ENCODE measurements at regions not wholly inside any gene's neighbourhood (a gene's known extent, or its start where the extent isn't known, plus 50 kb on each side); places are given as distances from the start of the nearest gene placed in this dataset.

- no peak for DNase-seq (ENCODE audit: low spot score)
- Mint-ChIP-seq H3K27ac (no peak overlapping the region), H3K36me3 (ENCODE audit: low read depth) (no peaks in the 10 kb centered on the region), H3K4me1 (ENCODE audit: low read depth) (no peaks in the 10 kb centered on the region), H3K27me3 (ENCODE audit: low read depth) (peaks cover 1% of the 10 kb centered on the region), H3K4me3 (ENCODE audit: low read depth) (no peak overlapping the region), H3K9me3 (no peaks in the 10 kb centered on the region)
- intact Hi-C loops (cut with micrococcal nuclease) = no loop called here
Observed at GRCh38 chr18:44541781-44542180, 138.9 kb upstream of the SETBP1 start.

DNA sequence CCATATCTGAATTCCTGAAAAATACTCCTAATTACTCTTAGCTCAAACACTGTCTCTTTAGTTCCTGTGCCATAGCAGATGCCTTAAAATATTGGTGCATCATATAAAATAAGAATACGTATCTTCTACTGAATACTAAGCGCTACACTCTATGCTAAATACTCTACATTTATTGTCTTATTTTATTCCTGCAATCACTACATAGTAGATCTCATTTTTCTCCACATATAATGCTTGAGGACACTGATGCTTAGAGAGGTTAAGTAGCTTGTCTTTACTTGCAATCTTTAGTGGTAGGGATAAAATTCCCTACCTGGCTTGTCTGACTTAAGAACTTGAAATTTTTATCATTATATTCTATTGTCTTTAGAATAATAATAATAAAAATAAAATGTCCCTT, 137.3 kb upstream of the SETBP1 start:
- Mint-ChIP-seq H3K9me3 (no peaks in the 10 kb centered on the region), H3K27ac (no peak overlapping the region), H3K4me1 (ENCODE audit: low read depth) (no peaks in the 10 kb centered on the region), H3K36me3 (ENCODE audit: low read depth) (no peaks in the 10 kb centered on the region), H3K27me3 (ENCODE audit: low read depth) (peaks cover 1% of the 10 kb centered on the region), H3K4me3 (ENCODE audit: low read depth) (no peak overlapping the region)
- intact Hi-C loops (cut with micrococcal nuclease) = no loop called here
- no peak for DNase-seq (ENCODE audit: low spot score)

- no peak for DNase-seq (ENCODE audit: low spot score)
- Mint-ChIP-seq H3K27me3 (ENCODE audit: low read depth) (no peaks in the 10 kb centered on the region), H3K36me3 (ENCODE audit: low read depth) (no peaks in the 10 kb centered on the region), H3K4me1 (ENCODE audit: low read depth) (no peaks in the 10 kb centered on the region), H3K9me3 (no peaks in the 10 kb centered on the region), H3K27ac (no peak overlapping the region), H3K4me3 (ENCODE audit: low read depth) (no peak overlapping the region)
- intact Hi-C loops (cut with micrococcal nuclease) = loop anchor here (5.0 kb wide), 1 partner anchor 183 kb away; no protein-coding TSS in a partner anchor
Observed at GRCh38 chr18:44545359-44545985, 135.2 kb upstream of the SETBP1 start.

DNA sequence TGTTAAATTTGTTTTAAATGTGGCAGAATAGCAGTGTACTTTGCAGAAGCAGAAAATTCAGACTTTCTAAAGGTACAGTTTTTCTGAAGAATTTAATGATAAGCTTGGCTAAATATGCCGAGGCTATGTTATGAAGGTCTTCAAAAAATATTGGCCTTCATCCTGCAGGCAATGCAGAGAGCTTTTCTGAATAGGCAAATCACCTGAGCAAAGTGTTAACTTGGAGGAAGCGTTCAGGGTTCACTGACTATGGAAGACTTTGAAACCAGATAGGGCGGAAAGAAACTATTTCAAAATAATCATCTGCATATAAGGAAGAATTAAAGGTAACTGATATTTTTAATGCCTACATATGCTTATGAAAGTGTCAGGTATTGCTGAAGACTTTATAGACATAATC, 133.7 kb upstream of the SETBP1 start:
- H3K4me1 Mint-ChIP-seq (ENCODE audit: low read depth) = no peaks in the 10 kb centered on the region
- H3K27ac Mint-ChIP-seq = no peak overlapping the region
- no peaks in the 10 kb centered on the region for H3K27me3 Mint-ChIP-seq (ENCODE audit: low read depth)
- intact Hi-C loops (cut with micrococcal nuclease) = loop anchor here (5.0 kb wide), 1 partner anchor 185 kb away; no protein-coding TSS in a partner anchor
- no peaks in the 10 kb centered on the region for H3K9me3 Mint-ChIP-seq
- no peak for DNase-seq (ENCODE audit: low spot score)
- H3K4me3 Mint-ChIP-seq (ENCODE audit: low read depth) = no peak overlapping the region
- H3K36me3 Mint-ChIP-seq (ENCODE audit: low read depth) = no peaks in the 10 kb centered on the region

GRCh38 chr18:44548291-44549221, 132.1 kb upstream of the SETBP1 start:
- no peak for DNase-seq (ENCODE audit: low spot score)
- H3K36me3 Mint-ChIP-seq (ENCODE audit: low read depth) = no peaks in the 10 kb centered on the region
- no peaks in the 10 kb centered on the region for H3K9me3 Mint-ChIP-seq
- no peak overlapping the region for H3K27ac Mint-ChIP-seq
- no peak overlapping the region for H3K4me3 Mint-ChIP-seq (ENCODE audit: low read depth)
- H3K27me3 Mint-ChIP-seq (ENCODE audit: low read depth) = no peaks in the 10 kb centered on the region
- no peaks in the 10 kb centered on the region for H3K4me1 Mint-ChIP-seq (ENCODE audit: low read depth)
- intact Hi-C loops (cut with micrococcal nuclease) = loop anchor here (5.0 kb wide), 1 partner anchor 186 kb away; no protein-coding TSS in a partner anchor

DNA sequence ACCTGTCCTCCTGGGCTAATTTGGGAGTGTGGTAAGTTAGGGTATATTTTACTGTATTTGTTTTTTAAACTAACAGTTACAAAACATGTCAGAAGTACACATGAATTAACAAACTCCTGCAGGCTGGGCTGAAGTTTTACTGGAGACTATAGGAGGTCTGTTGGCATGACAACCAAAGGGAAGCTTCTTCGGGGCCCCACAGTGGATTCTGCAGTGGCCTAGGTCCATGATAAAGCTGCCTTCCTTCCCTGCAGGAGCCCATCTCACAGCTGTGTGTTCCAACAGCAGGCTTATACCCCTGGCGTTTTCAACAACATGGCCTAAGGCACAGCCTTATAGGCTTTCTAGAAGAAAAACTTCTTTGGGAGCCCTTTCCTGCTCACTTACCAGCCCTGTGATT, 128.0 kb upstream of the SETBP1 start:
- intact Hi-C loops (cut with micrococcal nuclease) = no loop called here
- no peak overlapping the region for H3K4me3 Mint-ChIP-seq (ENCODE audit: low read depth)
- DNase-seq (ENCODE audit: low spot score) = no peak
- H3K9me3 Mint-ChIP-seq = no peaks in the 10 kb centered on the region
- no peak overlapping the region for H3K27ac Mint-ChIP-seq
- no peaks in the 10 kb centered on the region for H3K4me1 Mint-ChIP-seq (ENCODE audit: low read depth)
- H3K27me3 Mint-ChIP-seq (ENCODE audit: low read depth) = no peaks in the 10 kb centered on the region
- H3K36me3 Mint-ChIP-seq (ENCODE audit: low read depth) = no peaks in the 10 kb centered on the region

DNA sequence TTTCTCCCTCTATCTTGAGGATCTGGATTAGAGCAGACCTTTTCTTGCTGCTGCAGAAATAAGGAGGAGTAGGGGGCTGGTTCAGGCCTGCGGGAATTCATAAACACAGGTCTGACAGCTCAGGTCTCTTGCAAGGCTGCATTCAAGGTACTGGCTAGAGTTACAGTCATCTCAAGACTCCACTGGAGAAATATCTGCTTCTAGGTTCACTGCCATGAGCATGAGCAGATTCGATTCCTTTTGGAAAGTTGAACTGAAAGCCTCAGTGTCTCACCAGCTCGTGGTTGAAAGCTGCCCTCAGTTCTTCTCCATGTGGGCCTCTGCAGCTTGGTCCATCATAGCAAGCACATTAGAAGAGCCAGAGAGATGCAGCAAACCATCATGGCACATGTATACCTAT, 124.4 kb upstream of the SETBP1 start:
- Mint-ChIP-seq H3K9me3 (no peaks in the 10 kb centered on the region), H3K27ac (no peak overlapping the region), H3K4me1 (ENCODE audit: low read depth) (no peaks in the 10 kb centered on the region), H3K4me3 (ENCODE audit: low read depth) (no peak overlapping the region), H3K27me3 (ENCODE audit: low read depth) (peaks cover 4% of the 10 kb centered on the region), H3K36me3 (ENCODE audit: low read depth) (no peaks in the 10 kb centered on the region)
- DNase-seq (ENCODE audit: low spot score) = no peak
- intact Hi-C loops (cut with micrococcal nuclease) = no loop called here

DNA sequence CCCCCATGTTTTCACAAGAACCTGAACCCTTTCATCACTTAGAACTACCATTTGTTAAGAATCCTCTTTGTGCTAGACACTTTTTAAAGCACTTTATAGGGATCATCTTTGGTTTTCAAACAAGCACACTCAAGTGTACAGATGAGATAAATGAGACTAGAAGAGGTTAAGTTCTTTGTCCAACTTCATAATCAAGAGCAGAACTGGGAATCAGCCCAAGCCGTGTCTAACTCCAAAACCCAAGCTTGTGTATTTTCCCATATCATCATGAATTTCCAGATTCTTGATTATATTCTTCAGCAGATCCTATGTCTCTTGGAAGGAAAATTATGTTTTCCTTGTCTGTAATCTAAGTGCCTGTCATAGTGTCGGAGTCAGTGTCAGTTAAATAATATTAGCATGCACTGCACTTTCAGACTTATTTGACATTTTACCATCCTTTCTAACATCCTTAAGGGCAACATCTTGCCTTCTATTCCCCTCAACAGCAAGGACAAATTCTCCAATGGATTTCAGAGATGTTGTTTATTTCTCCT, 123.0 kb upstream of the SETBP1 start:
- Mint-ChIP-seq H3K27ac (no peak overlapping the region), H3K4me3 (ENCODE audit: low read depth) (no peak overlapping the region), H3K27me3 (ENCODE audit: low read depth) (peaks cover 4% of the 10 kb centered on the region), H3K4me1 (ENCODE audit: low read depth) (no peaks in the 10 kb centered on the region), H3K9me3 (no peaks in the 10 kb centered on the region), H3K36me3 (ENCODE audit: low read depth) (no peaks in the 10 kb centered on the region)
- intact Hi-C loops (cut with micrococcal nuclease) = no loop called here
- no peak for DNase-seq (ENCODE audit: low spot score)

GRCh38 chr18:44558767-44559166, 121.9 kb upstream of the SETBP1 start:
- Mint-ChIP-seq H3K9me3 (no peaks in the 10 kb centered on the region), H3K4me3 (ENCODE audit: low read depth) (no peak overlapping the region), H3K36me3 (ENCODE audit: low read depth) (no peaks in the 10 kb centered on the region), H3K27me3 (ENCODE audit: low read depth) (peaks cover 4% of the 10 kb centered on the region), H3K4me1 (ENCODE audit: low read depth) (no peaks in the 10 kb centered on the region), H3K27ac (no peak overlapping the region)
- DNase-seq (ENCODE audit: low spot score) = no peak
- intact Hi-C loops (cut with micrococcal nuclease) = no loop called here

- intact Hi-C loops (cut with micrococcal nuclease) = no loop called here
- DNase-seq (ENCODE audit: low spot score) = no peak
- Mint-ChIP-seq H3K4me3 (ENCODE audit: low read depth) (no peak overlapping the region), H3K27me3 (ENCODE audit: low read depth) (peaks cover 4% of the 10 kb centered on the region), H3K27ac (no peak overlapping the region), H3K4me1 (ENCODE audit: low read depth) (no peaks in the 10 kb centered on the region), H3K9me3 (no peaks in the 10 kb centered on the region), H3K36me3 (ENCODE audit: low read depth) (no peaks in the 10 kb centered on the region)
Observed at GRCh38 chr18:44562986-44563385, 117.7 kb upstream of the SETBP1 start.

- H3K9me3 Mint-ChIP-seq = no peaks in the 10 kb centered on the region
- intact Hi-C loops (cut with micrococcal nuclease) = no loop called here
- H3K27me3 Mint-ChIP-seq (ENCODE audit: low read depth) = peaks cover 1% of the 10 kb centered on the region
- H3K4me3 Mint-ChIP-seq (ENCODE audit: low read depth) = no peak overlapping the region
- H3K4me1 Mint-ChIP-seq (ENCODE audit: low read depth) = no peaks in the 10 kb centered on the region
- no peak overlapping the region for H3K27ac Mint-ChIP-seq
- DNase-seq (ENCODE audit: low spot score) = no peak
- no peaks in the 10 kb centered on the region for H3K36me3 Mint-ChIP-seq (ENCODE audit: low read depth)
Observed at GRCh38 chr18:44564922-44565321, 115.8 kb upstream of the SETBP1 start.

DNA sequence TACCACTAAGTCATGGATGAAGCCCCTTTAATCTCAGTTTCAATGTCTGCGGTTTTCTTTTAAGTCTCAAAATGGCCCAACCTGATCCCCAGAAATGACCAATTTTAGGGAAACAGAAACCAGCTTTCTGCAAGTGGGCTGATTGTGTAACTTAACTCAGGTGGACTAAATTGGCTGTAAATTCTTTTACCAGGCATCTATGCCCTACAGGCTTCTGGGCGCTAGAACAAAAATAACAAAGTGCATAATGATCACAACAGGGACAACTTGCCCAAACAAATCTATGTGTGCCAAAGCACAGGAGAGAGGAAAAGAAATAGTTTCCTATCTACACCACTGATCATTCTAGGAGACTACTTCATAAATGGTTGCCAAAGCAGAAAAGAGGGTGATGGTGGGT, 112.3 kb upstream of the SETBP1 start:
- DNase-seq (ENCODE audit: low spot score) = no peak
- Mint-ChIP-seq H3K4me3 (ENCODE audit: low read depth) (no peak overlapping the region), H3K4me1 (ENCODE audit: low read depth) (no peaks in the 10 kb centered on the region), H3K9me3 (no peaks in the 10 kb centered on the region), H3K27me3 (ENCODE audit: low read depth) (peaks cover 3% of the 10 kb centered on the region), H3K36me3 (ENCODE audit: low read depth) (no peaks in the 10 kb centered on the region), H3K27ac (no peak overlapping the region)
- intact Hi-C loops (cut with micrococcal nuclease) = no loop called here

DNA sequence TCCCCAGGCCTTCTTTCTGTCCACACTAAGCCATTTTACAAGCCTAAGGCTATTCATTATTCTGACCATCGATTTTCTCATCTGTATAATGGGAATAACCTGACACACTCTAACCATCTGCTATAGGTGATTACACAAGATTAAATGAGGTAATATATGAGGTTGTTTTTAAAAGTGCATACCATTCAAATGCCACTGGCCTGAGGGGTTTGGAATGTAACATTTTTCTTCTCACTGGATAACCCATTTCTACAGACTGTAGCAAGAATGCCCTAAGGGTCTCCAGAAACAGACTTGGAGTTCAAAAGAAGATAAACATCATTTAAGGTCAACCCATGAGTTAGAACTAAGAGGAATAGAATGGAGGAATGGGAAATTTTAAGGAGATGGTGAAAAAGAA, 111.7 kb upstream of the SETBP1 start:
- H3K27ac Mint-ChIP-seq = no peak overlapping the region
- H3K36me3 Mint-ChIP-seq (ENCODE audit: low read depth) = no peaks in the 10 kb centered on the region
- H3K27me3 Mint-ChIP-seq (ENCODE audit: low read depth) = peaks cover 3% of the 10 kb centered on the region
- DNase-seq (ENCODE audit: low spot score) = no peak
- H3K4me3 Mint-ChIP-seq (ENCODE audit: low read depth) = no peak overlapping the region
- no peaks in the 10 kb centered on the region for H3K9me3 Mint-ChIP-seq
- intact Hi-C loops (cut with micrococcal nuclease) = no loop called here
- no peaks in the 10 kb centered on the region for H3K4me1 Mint-ChIP-seq (ENCODE audit: low read depth)
